Calu3 (cell line): ENCODE measurements at regions not wholly inside any gene's neighbourhood (a gene's known extent, or its start where the extent isn't known, plus 50 kb on each side); places are given as distances from the start of the nearest gene placed in this dataset.

Source experiments
- BruUV-seq: library from RNA; stranded (reverse); fragments of 400-500 nt; replicated peaks from 2 replicates; lab custom pipeline; 2021; lab: Mats Ljungman, UMichigan
- CTCF ChIA-PET: fragments of 300-600 bp; sonication (Branson Sonifier 250); formaldehyde crosslinking; loops from one replicate; lab custom pipeline; 2022; ENCODE audit warnings: antibody characterized with exemption; lab: Charles Lee
- DNase-seq: peaks from one replicate; pipeline ENCODE4 v3.0.0; 2022
- H3K27ac Mint-ChIP-seq: one replicate; pipeline ENCODE4 v1.8.0; 2022; ENCODE audit warnings: mixed read lengths; ENCODE audit not compliant: unreplicated experiment
- H3K27me3 Mint-ChIP-seq: one replicate; pipeline ENCODE4 v1.8.0; 2022; ENCODE audit warnings: mixed read lengths; ENCODE audit not compliant: unreplicated experiment
- H3K36me3 Mint-ChIP-seq: one replicate; pipeline ENCODE4 v1.8.0; 2022; ENCODE audit warnings: mild to moderate bottlenecking, moderate library complexity, mixed read lengths; ENCODE audit not compliant: insufficient read depth, unreplicated experiment
- H3K4me1 Mint-ChIP-seq: one replicate; pipeline ENCODE4 v1.8.0; 2022; ENCODE audit warnings: mild to moderate bottlenecking, low read depth, mixed read lengths; ENCODE audit not compliant: unreplicated experiment
- H3K4me3 Mint-ChIP-seq: one replicate; pipeline ENCODE4 v1.8.0; 2022; ENCODE audit warnings: mild to moderate bottlenecking, low read depth, moderate library complexity, mixed read lengths; ENCODE audit not compliant: unreplicated experiment
- H3K9me3 Mint-ChIP-seq: one replicate; pipeline ENCODE4 v1.8.0; 2022; ENCODE audit warnings: low read depth, mixed read lengths; ENCODE audit not compliant: unreplicated experiment
- intact Hi-C: fragments of 100-400 bp; cut with micrococcal nuclease; formaldehyde crosslinking; loops from one replicate; pipeline ENCODE4 v1.10.0; 2022; ENCODE audit not compliant: unreplicated experiment
- TF ChIP-seq, protein P1 (sequence below): fragments of 200-600 bp; IDR thresholded peaks from one replicate; pipeline ENCODE4 v1.8.0; 2022; ENCODE audit warnings: antibody characterized with exemption; ENCODE audit not compliant: unreplicated experiment

DNA sequence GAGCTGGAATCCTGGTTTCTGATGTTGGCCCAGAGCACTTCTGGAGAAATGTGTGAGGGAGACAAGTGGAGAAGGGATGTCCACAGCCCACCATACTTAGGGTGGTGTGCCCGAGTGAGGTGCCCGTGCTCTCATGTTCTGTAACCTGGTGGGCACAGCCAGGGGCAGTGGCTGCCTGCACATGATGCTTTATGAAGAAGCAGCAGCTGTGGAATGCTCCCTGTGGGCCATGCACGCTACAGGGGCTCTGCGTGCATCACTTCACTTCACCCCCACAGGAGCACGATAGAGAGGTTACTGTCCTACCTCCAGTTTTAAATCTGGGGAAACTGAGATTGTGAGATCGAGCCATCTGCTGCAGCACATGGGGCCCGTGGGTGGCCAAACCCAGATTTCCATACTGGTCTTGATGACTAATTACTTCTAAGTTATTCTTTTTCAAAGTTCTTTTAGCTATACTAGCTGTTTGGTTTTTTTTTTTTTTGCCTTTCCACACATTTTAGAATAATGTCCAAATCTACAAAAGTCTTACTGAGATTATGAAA is 441.6 kb downstream of the GADD45G start:
- Mint-ChIP-seq H3K27me3 (peaks cover 8% of the 10 kb centered on the region), H3K36me3 (peaks cover 5% of the 10 kb centered on the region), H3K4me1 (peaks cover 15% of the 10 kb centered on the region), H3K9me3 (no peaks in the 10 kb centered on the region), H3K4me3 (no peak overlapping the region), H3K27ac (no peak overlapping the region)
- TF ChIP-seq, protein P1, sequence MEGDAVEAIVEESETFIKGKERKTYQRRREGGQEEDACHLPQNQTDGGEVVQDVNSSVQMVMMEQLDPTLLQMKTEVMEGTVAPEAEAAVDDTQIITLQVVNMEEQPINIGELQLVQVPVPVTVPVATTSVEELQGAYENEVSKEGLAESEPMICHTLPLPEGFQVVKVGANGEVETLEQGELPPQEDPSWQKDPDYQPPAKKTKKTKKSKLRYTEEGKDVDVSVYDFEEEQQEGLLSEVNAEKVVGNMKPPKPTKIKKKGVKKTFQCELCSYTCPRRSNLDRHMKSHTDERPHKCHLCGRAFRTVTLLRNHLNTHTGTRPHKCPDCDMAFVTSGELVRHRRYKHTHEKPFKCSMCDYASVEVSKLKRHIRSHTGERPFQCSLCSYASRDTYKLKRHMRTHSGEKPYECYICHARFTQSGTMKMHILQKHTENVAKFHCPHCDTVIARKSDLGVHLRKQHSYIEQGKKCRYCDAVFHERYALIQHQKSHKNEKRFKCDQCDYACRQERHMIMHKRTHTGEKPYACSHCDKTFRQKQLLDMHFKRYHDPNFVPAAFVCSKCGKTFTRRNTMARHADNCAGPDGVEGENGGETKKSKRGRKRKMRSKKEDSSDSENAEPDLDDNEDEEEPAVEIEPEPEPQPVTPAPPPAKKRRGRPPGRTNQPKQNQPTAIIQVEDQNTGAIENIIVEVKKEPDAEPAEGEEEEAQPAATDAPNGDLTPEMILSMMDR = no peak
- intact Hi-C loops = no loop called here
- DNase-seq = no peak
- CTCF ChIA-PET = interaction anchor here (0.7 kb wide), 1 partner anchor 543 kb away, joined by 3 read pairs; no protein-coding TSS in a partner anchor
- no TSS peak for BruUV-seq

DNA sequence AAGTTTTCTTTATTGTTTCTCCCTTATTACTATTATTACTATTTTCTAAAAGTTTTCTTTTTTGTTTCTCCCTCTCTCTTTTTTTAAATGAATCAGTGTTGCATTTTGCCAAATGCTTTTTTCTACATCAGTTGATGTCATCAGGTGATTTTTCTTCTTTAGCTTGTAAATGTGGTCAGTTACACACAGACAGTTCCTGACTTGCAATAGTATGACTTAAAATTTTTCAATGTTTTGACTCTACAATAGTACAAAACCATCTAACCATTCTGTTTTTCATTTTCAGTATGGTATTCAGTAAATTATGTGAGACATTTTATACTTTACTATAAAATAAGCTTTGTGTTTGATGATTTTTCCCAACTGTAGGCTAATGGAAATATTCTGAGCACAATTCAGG is 443.0 kb downstream of the GADD45G start:
- TF ChIP-seq, protein P1 = no peak
- Mint-ChIP-seq H3K9me3 (no peaks in the 10 kb centered on the region), H3K27me3 (peaks cover 19% of the 10 kb centered on the region), H3K27ac (no peak overlapping the region), H3K36me3 (peaks cover 5% of the 10 kb centered on the region), H3K4me3 (no peak overlapping the region), H3K4me1 (peaks cover 15% of the 10 kb centered on the region)
- CTCF ChIA-PET = interaction anchor here (0.7 kb wide), 1 partner anchor 201 kb away, joined by 3 read pairs; no protein-coding TSS in a partner anchor
- intact Hi-C loops = no loop called here
- DNase-seq = no peak
- no TSS peak for BruUV-seq

DNA sequence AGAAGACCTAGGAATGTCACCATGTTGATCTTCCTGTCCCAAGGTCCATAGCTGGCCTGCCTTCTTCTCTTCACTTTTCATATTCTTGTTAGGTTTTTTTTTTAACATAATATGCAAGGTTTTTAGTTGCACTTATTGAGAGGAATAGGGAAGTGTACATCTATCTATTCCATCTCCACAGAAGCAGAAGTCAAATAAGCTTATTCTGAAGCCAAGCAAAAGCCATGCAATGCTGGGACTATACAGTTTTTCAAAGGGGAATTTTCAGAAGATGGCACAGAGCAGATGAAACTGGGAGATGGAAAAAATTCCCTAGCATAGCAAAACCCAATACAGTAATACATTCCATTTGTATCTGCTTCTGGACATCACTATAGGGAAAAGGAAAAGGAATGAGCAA is 447.6 kb downstream of the GADD45G start:
- Mint-ChIP-seq H3K36me3 (no peaks in the 10 kb centered on the region), H3K9me3 (no peaks in the 10 kb centered on the region), H3K4me3 (no peak overlapping the region), H3K27me3 (peaks cover 53% of the 10 kb centered on the region), H3K27ac (no peak overlapping the region), H3K4me1 (no peaks in the 10 kb centered on the region)
- BruUV-seq = no TSS peak
- DNase-seq = no peak
- CTCF ChIA-PET = interaction anchor here (0.6 kb wide), 1 partner anchor 185 kb away, joined by 3 read pairs; no protein-coding TSS in a partner anchor
- intact Hi-C loops = no loop called here
- TF ChIP-seq, protein P1 = no peak

DNA sequence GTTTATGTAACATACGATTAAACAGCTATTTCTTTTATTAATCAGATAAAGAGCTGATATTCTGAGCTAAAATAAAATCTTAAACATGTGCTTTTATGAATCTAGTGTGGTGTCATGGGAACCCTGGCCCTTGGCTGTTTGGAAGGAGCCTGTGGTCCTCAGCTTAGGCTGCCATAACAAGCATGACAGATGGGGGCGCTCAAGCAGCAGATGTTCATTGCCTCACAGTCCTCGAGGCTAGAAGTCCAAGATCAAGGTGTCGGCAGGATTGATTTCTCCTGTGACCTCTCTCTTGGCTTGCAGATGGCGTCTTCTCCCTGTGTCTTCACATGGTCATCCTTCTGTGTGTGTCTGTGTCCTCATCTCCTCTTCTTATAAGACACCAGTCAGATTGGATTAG is 448.2 kb downstream of the GADD45G start:
- BruUV-seq = no TSS peak
- H3K27ac Mint-ChIP-seq = no peak overlapping the region
- DNase-seq = no peak
- CTCF ChIA-PET = interaction anchor here (0.6 kb wide), 1 partner anchor 184 kb away, joined by 3 read pairs; no protein-coding TSS in a partner anchor
- H3K27me3 Mint-ChIP-seq = peaks cover 60% of the 10 kb centered on the region
- no peaks in the 10 kb centered on the region for H3K9me3 Mint-ChIP-seq
- no peaks in the 10 kb centered on the region for H3K4me1 Mint-ChIP-seq
- no peaks in the 10 kb centered on the region for H3K36me3 Mint-ChIP-seq
- TF ChIP-seq, protein P1 = no peak
- H3K4me3 Mint-ChIP-seq = no peak overlapping the region
- intact Hi-C loops = no loop called here
